GM18502 (cell line): ENCODE measurements at regions not wholly inside any gene's neighbourhood (a gene's known extent, or its start where the extent isn't known, plus 50 kb on each side); places are given as distances from the start of the nearest gene placed in this dataset.

ENCODE experiments used
- ATAC-seq: cut with Tn5 transposase; IDR thresholded peaks from one replicate; pipeline ENCODE4 v1.9.1; 2021; ENCODE audit warnings: mild to moderate bottlenecking; ENCODE audit not compliant: unreplicated experiment, poor library complexity

GRCh38 chr6:44700422-44700821 lies 312.9 kb downstream of the CDC5L start:
- ATAC-seq = no peak

- ATAC-seq = no peak
Observed at GRCh38 chr6:44701038-44701636, 313.6 kb downstream of the CDC5L start.

GRCh38 chr6:44701637-44702101 lies 314.2 kb downstream of the CDC5L start:
- no peak for ATAC-seq

- ATAC-seq = no peak
Observed at GRCh38 chr6:44702292-44702691, 314.8 kb downstream of the CDC5L start.

- ATAC-seq = peak; percentile 67
Observed at GRCh38 chr6:44704240-44705150, 317.0 kb downstream of the CDC5L start.

GRCh38 chr6:44705596-44705995 lies 318.1 kb downstream of the CDC5L start:
- no peak for ATAC-seq

GRCh38 chr6:44706011-44706410 lies 318.5 kb downstream of the CDC5L start:
- ATAC-seq = no peak

- no peak for ATAC-seq
Observed at GRCh38 chr6:44708208-44708607, 320.7 kb downstream of the CDC5L start.

- no peak for ATAC-seq
Observed at GRCh38 chr6:44712353-44713111, 325.0 kb downstream of the CDC5L start.

GRCh38 chr6:44715188-44715587 lies 327.7 kb downstream of the CDC5L start:
- no peak for ATAC-seq

- no peak for ATAC-seq
Observed at GRCh38 chr6:44715925-44716324, 328.4 kb downstream of the CDC5L start.

GRCh38 chr6:44717431-44717830 lies 329.9 kb downstream of the CDC5L start:
- ATAC-seq = no peak

GRCh38 chr6:44721954-44722578 lies 334.6 kb downstream of the CDC5L start:
- no peak for ATAC-seq

- ATAC-seq = no peak
Observed at GRCh38 chr6:44722736-44723135, 335.2 kb downstream of the CDC5L start.

GRCh38 chr6:44723439-44724197 lies 336.1 kb downstream of the CDC5L start:
- no peak for ATAC-seq

GRCh38 chr6:44725070-44725469 lies 337.6 kb downstream of the CDC5L start:
- ATAC-seq = no peak

- no peak for ATAC-seq
Observed at GRCh38 chr6:44727651-44728630, 340.4 kb downstream of the CDC5L start.

GRCh38 chr6:44730771-44731391 lies 343.4 kb downstream of the CDC5L start:
- no peak for ATAC-seq
